ENCODE measurements at regions not wholly inside any gene's neighbourhood (a gene's known extent, or its start where the extent isn't known, plus 50 kb on each side); places are given as distances from the start of the nearest gene placed in this dataset.

- no peaks in the 10 kb centered on the region for H3K36me3 ChIP-seq (ENCODE audit: control insufficient read depth, insufficient read depth, low read length)
- H3K9ac ChIP-seq (ENCODE audit: low read length) = no peak overlapping the region
- H3K4me1 ChIP-seq (ENCODE audit: control insufficient read depth, low read depth, low read length) = peaks cover 11% of the 10 kb centered on the region
- H3K56ac ChIP-seq (ENCODE audit: low read length) = no peak overlapping the region
- no peak overlapping the region for H4K8ac ChIP-seq (ENCODE audit: low read depth, low read length)
- H3K23ac ChIP-seq (ENCODE audit: low read length) = no peak overlapping the region
- no peak overlapping the region for H2BK5ac ChIP-seq (ENCODE audit: low read length)
- no peak overlapping the region for H3K4me3 ChIP-seq (ENCODE audit: low read length)
- H3K4ac ChIP-seq (ENCODE audit: low read depth, low read length) = no peak overlapping the region
- no peak overlapping the region for H4K5ac ChIP-seq (ENCODE audit: low read length)
- no CpG with 5 or more reads among the region's 6 CpGs for WGBS (ENCODE audit: extremely low coverage, insufficient coverage, low lambda C conversion rate)
- no peak overlapping the region for H2AK5ac ChIP-seq (ENCODE audit: low read length)
- no peaks in the 10 kb centered on the region for H3K27me3 ChIP-seq (ENCODE audit: insufficient read depth, low read length, poor library complexity)
- H2BK120ac ChIP-seq (ENCODE audit: low read depth, low read length) = no peak overlapping the region
- H3K79me2 ChIP-seq (ENCODE audit: control insufficient read depth, insufficient read depth, low read length) = no peaks in the 10 kb centered on the region
- DNase-seq = peak; percentile 74
- no peak overlapping the region for H3K27ac ChIP-seq (ENCODE audit: low read depth, low read length)
- no peak overlapping the region for H3K4me2 ChIP-seq (ENCODE audit: low read length)
- H2BK15ac ChIP-seq (replicated peaks; ENCODE audit: low read depth) = no peak overlapping the region
- H3K79me1 ChIP-seq (ENCODE audit: low read length) = no peaks in the 10 kb centered on the region
- no peak overlapping the region for H3K18ac ChIP-seq (ENCODE audit: low read length)
Observed at GRCh38 chr4:159021597-159022385, 81.1 kb upstream of the RAPGEF2 start.

- no peak overlapping the region for H2BK15ac ChIP-seq (replicated peaks; ENCODE audit: low read depth)
- H3K18ac ChIP-seq (ENCODE audit: low read length) = peak overlapping the region; percentile 86
- no peak overlapping the region for H3K4me2 ChIP-seq (ENCODE audit: low read length)
- peaks cover 11% of the 10 kb centered on the region for H3K4me1 ChIP-seq (ENCODE audit: control insufficient read depth, low read depth, low read length)
- no peak overlapping the region for H3K23ac ChIP-seq (ENCODE audit: low read length)
- peak overlapping the region; percentile 12 for H2BK5ac ChIP-seq (ENCODE audit: low read length)
- no peaks in the 10 kb centered on the region for H3K36me3 ChIP-seq (ENCODE audit: control insufficient read depth, insufficient read depth, low read length)
- H3K4ac ChIP-seq (ENCODE audit: low read depth, low read length) = no peak overlapping the region
- H3K4me3 ChIP-seq (ENCODE audit: low read length) = no peak overlapping the region
- DNase-seq = peak; percentile 37
- no peaks in the 10 kb centered on the region for H3K79me1 ChIP-seq (ENCODE audit: low read length)
- H3K56ac ChIP-seq (ENCODE audit: low read length) = peak overlapping the region; percentile 63
- H3K79me2 ChIP-seq (ENCODE audit: control insufficient read depth, insufficient read depth, low read length) = no peaks in the 10 kb centered on the region
- H4K5ac ChIP-seq (ENCODE audit: low read length) = no peak overlapping the region
- no CpG with 5 or more reads among the region's 3 CpGs for WGBS (ENCODE audit: extremely low coverage, insufficient coverage, low lambda C conversion rate)
- no peak overlapping the region for H2AK5ac ChIP-seq (ENCODE audit: low read length)
- H4K8ac ChIP-seq (ENCODE audit: low read depth, low read length) = no peak overlapping the region
- no peaks in the 10 kb centered on the region for H3K27me3 ChIP-seq (ENCODE audit: insufficient read depth, low read length, poor library complexity)
- no peak overlapping the region for H3K27ac ChIP-seq (ENCODE audit: low read depth, low read length)
- no peak overlapping the region for H3K9ac ChIP-seq (ENCODE audit: low read length)
- H2BK120ac ChIP-seq (ENCODE audit: low read depth, low read length) = peak overlapping the region; percentile 68
Observed at GRCh38 chr4:159023741-159024140, 79.1 kb upstream of the RAPGEF2 start.

- H2BK120ac ChIP-seq (ENCODE audit: low read depth, low read length) = no peak overlapping the region
- no peak overlapping the region for H3K4me3 ChIP-seq (ENCODE audit: low read length)
- H2AK5ac ChIP-seq (ENCODE audit: low read length) = no peak overlapping the region
- no peaks in the 10 kb centered on the region for H3K36me3 ChIP-seq (ENCODE audit: control insufficient read depth, insufficient read depth, low read length)
- no peak overlapping the region for H3K9ac ChIP-seq (ENCODE audit: low read length)
- H3K79me1 ChIP-seq (ENCODE audit: low read length) = no peaks in the 10 kb centered on the region
- H3K18ac ChIP-seq (ENCODE audit: low read length) = no peak overlapping the region
- no peaks in the 10 kb centered on the region for H3K27me3 ChIP-seq (ENCODE audit: insufficient read depth, low read length, poor library complexity)
- peak; percentile 92 for DNase-seq
- H3K4me1 ChIP-seq (ENCODE audit: control insufficient read depth, low read depth, low read length) = peaks cover 11% of the 10 kb centered on the region
- WGBS (ENCODE audit: extremely low coverage, insufficient coverage, low lambda C conversion rate) = no CpG with 5 or more reads among the region's 5 CpGs
- no peak overlapping the region for H4K8ac ChIP-seq (ENCODE audit: low read depth, low read length)
- no peaks in the 10 kb centered on the region for H3K79me2 ChIP-seq (ENCODE audit: control insufficient read depth, insufficient read depth, low read length)
- H3K4ac ChIP-seq (ENCODE audit: low read depth, low read length) = no peak overlapping the region
- no peak overlapping the region for H3K56ac ChIP-seq (ENCODE audit: low read length)
- no peak overlapping the region for H4K5ac ChIP-seq (ENCODE audit: low read length)
- no peak overlapping the region for H2BK5ac ChIP-seq (ENCODE audit: low read length)
- H3K4me2 ChIP-seq (ENCODE audit: low read length) = no peak overlapping the region
- H2BK15ac ChIP-seq (replicated peaks; ENCODE audit: low read depth) = no peak overlapping the region
- H3K27ac ChIP-seq (ENCODE audit: low read depth, low read length) = no peak overlapping the region
- no peak overlapping the region for H3K23ac ChIP-seq (ENCODE audit: low read length)
Observed at GRCh38 chr4:159024266-159024665, 78.6 kb upstream of the RAPGEF2 start.

GRCh38 chr4:159024828-159025227 lies 78.1 kb upstream of the RAPGEF2 start:
- Histone ChIP-seq H3K36me3 (ENCODE audit: control insufficient read depth, insufficient read depth, low read length) (no peaks in the 10 kb centered on the region), H3K18ac (ENCODE audit: low read length) (no peak overlapping the region), H3K4me2 (ENCODE audit: low read length) (no peak overlapping the region), H4K5ac (ENCODE audit: low read length) (no peak overlapping the region), H3K27ac (ENCODE audit: low read depth, low read length) (no peak overlapping the region), H3K27me3 (ENCODE audit: insufficient read depth, low read length, poor library complexity) (no peaks in the 10 kb centered on the region), H4K8ac (ENCODE audit: low read depth, low read length) (no peak overlapping the region), H3K79me1 (ENCODE audit: low read length) (no peaks in the 10 kb centered on the region), H2BK5ac (ENCODE audit: low read length) (no peak overlapping the region), H3K4ac (ENCODE audit: low read depth, low read length) (no peak overlapping the region), H3K23ac (ENCODE audit: low read length) (no peak overlapping the region), H2AK5ac (ENCODE audit: low read length) (no peak overlapping the region), H2BK120ac (ENCODE audit: low read depth, low read length) (no peak overlapping the region), H3K9ac (ENCODE audit: low read length) (no peak overlapping the region), H2BK15ac (replicated peaks; ENCODE audit: low read depth) (no peak overlapping the region), H3K4me3 (ENCODE audit: low read length) (no peak overlapping the region), H3K56ac (ENCODE audit: low read length) (peak overlapping the region; percentile 30), H3K4me1 (ENCODE audit: control insufficient read depth, low read depth, low read length) (peaks cover 11% of the 10 kb centered on the region), H3K79me2 (ENCODE audit: control insufficient read depth, insufficient read depth, low read length) (no peaks in the 10 kb centered on the region)
- DNase-seq = no peak
- WGBS (ENCODE audit: extremely low coverage, insufficient coverage, low lambda C conversion rate) = no CpG with 5 or more reads among the region's 3 CpGs

DNA sequence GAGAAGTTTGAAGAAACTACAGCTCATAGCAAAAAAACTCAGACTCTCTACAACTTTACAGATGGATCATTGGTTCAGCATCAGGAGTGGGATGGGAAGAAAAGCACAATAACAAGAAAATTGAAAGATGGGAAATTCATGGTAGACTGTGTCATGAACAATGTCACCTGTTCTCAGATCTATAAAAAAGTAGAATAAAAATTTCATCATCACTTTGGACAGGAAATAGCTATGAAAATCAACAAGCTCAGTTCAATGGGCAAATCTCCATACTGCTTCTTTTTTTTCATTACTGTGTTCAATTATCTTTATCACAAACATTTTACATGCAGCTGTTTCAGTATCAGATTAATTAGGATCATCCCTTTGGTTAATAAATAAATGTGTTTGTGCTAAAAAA lies 76.5 kb upstream of the RAPGEF2 start:
- Histone ChIP-seq H4K8ac (ENCODE audit: low read depth, low read length) (no peak overlapping the region), H2AK5ac (ENCODE audit: low read length) (no peak overlapping the region), H3K79me1 (ENCODE audit: low read length) (no peaks in the 10 kb centered on the region), H4K5ac (ENCODE audit: low read length) (no peak overlapping the region), H2BK120ac (ENCODE audit: low read depth, low read length) (no peak overlapping the region), H2BK5ac (ENCODE audit: low read length) (no peak overlapping the region), H3K79me2 (ENCODE audit: control insufficient read depth, insufficient read depth, low read length) (no peaks in the 10 kb centered on the region), H3K4me1 (ENCODE audit: control insufficient read depth, low read depth, low read length) (peaks cover 9% of the 10 kb centered on the region), H3K27ac (ENCODE audit: low read depth, low read length) (no peak overlapping the region), H3K4ac (ENCODE audit: low read depth, low read length) (no peak overlapping the region), H2BK15ac (replicated peaks; ENCODE audit: low read depth) (no peak overlapping the region), H3K4me3 (ENCODE audit: low read length) (no peak overlapping the region), H3K27me3 (ENCODE audit: insufficient read depth, low read length, poor library complexity) (no peaks in the 10 kb centered on the region), H3K9ac (ENCODE audit: low read length) (no peak overlapping the region), H3K18ac (ENCODE audit: low read length) (no peak overlapping the region), H3K23ac (ENCODE audit: low read length) (no peak overlapping the region), H3K56ac (ENCODE audit: low read length) (no peak overlapping the region), H3K4me2 (ENCODE audit: low read length) (no peak overlapping the region), H3K36me3 (ENCODE audit: control insufficient read depth, insufficient read depth, low read length) (no peaks in the 10 kb centered on the region)
- no peak for DNase-seq

DNA sequence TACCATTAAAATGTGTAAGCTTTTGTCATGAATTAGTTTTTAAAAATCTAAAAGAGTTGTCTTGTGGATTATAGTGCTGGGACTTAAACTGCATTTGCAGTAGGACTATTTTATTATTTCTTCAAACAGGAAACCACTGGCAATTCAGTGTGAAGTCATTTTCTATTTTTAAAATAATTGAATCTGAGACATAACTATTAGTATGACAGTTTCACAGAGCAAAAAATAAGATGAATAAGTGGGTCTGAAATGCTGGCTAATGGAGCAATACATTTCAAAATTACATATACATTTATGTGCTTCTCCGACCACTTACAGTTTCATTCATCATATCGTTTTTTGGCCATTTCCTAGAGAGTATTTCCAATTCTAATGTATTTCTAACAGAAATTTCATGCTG lies 75.3 kb upstream of the RAPGEF2 start:
- Histone ChIP-seq H3K36me3 (ENCODE audit: control insufficient read depth, insufficient read depth, low read length) (no peaks in the 10 kb centered on the region), H2BK120ac (ENCODE audit: low read depth, low read length) (no peak overlapping the region), H3K4me2 (ENCODE audit: low read length) (no peak overlapping the region), H4K5ac (ENCODE audit: low read length) (no peak overlapping the region), H3K56ac (ENCODE audit: low read length) (no peak overlapping the region), H3K27me3 (ENCODE audit: insufficient read depth, low read length, poor library complexity) (no peaks in the 10 kb centered on the region), H3K79me2 (ENCODE audit: control insufficient read depth, insufficient read depth, low read length) (no peaks in the 10 kb centered on the region), H2BK5ac (ENCODE audit: low read length) (no peak overlapping the region), H2BK15ac (replicated peaks; ENCODE audit: low read depth) (no peak overlapping the region), H3K4me3 (ENCODE audit: low read length) (no peak overlapping the region), H3K27ac (ENCODE audit: low read depth, low read length) (no peak overlapping the region), H4K8ac (ENCODE audit: low read depth, low read length) (no peak overlapping the region), H3K4me1 (ENCODE audit: control insufficient read depth, low read depth, low read length) (peaks cover 4% of the 10 kb centered on the region), H2AK5ac (ENCODE audit: low read length) (no peak overlapping the region), H3K79me1 (ENCODE audit: low read length) (no peaks in the 10 kb centered on the region), H3K18ac (ENCODE audit: low read length) (no peak overlapping the region), H3K4ac (ENCODE audit: low read depth, low read length) (no peak overlapping the region), H3K23ac (ENCODE audit: low read length) (no peak overlapping the region), H3K9ac (ENCODE audit: low read length) (no peak overlapping the region)
- WGBS (ENCODE audit: extremely low coverage, insufficient coverage, low lambda C conversion rate) = no CpG with 5 or more reads among the region's 2 CpGs
- DNase-seq = no peak
